SK-N-SH (cell line): ENCODE measurements at regions not wholly inside any gene's neighbourhood (a gene's known extent, or its start where the extent isn't known, plus 50 kb on each side); places are given as distances from the start of the nearest gene placed in this dataset.

ENCODE experiments used
- CTCF ChIA-PET: fragments of 300-600, 350-600 bp; formaldehyde crosslinking; extraction: SDS; loops from one replicate; lab custom pipeline; 2021; lab: Yijun Ruan, JAX
- POLR2A ChIA-PET: fragments of 350-600 bp; sonication (Branson Sonifier 250); formaldehyde crosslinking; extraction: SDS; loops from one replicate; lab custom pipeline; 2020; ENCODE audit warnings: antibody characterized with exemption, inconsistent platforms; lab: Yijun Ruan, JAX
- DNase-seq: peaks from one replicate; pipeline ENCODE4 v3.0.0; 2012
- H2AFZ ChIP-seq: fragments of 200-600 bp; sonication (generic); 2 replicates; pipeline ENCODE4 v1.8.1; 2016; ENCODE audit warnings: antibody characterized with exemption, mild to moderate bottlenecking, low read depth
- H3F3A ChIP-seq: fragments of 200-600 bp; sonication (generic); replicated peaks from 2 replicates; pipeline ENCODE3; 2016; ENCODE audit warnings: antibody characterized with exemption, mild to moderate bottlenecking; ENCODE audit not compliant: insufficient read depth
- H3K27ac ChIP-seq, 2 experiments: fragments of 200-500 bp in 1 of 2; fragments of 200-600 bp in 1 of 2; sonication (Bioruptor generic) in 1 of 2; sonication (generic), shearing (Covaris generic) in 1 of 2; 2 replicates each; pipeline versions ENCODE4 v1.5.1 to v1.6.1; 2014 to 2016; ENCODE audit warnings: low read depth in 2 of 2, inconsistent platforms in 1 of 2, low read length in 1 of 2, mild to moderate bottlenecking in 1 of 2, mixed read lengths in 1 of 2
- H3K27me3 ChIP-seq: fragments of 200-600 bp; sonication (generic), shearing (Covaris generic); 2 replicates; pipeline ENCODE4 v1.6.1; 2016; ENCODE audit warnings: mixed run types; ENCODE audit not compliant: insufficient read depth
- H3K36me3 ChIP-seq, 2 experiments: fragments of 200-500 bp in 1 of 2; fragments of 200-600 bp in 1 of 2; sonication (Bioruptor generic) in 1 of 2; sonication (generic) in 1 of 2; replicated peaks in 1 of 2; 2 replicates each; pipeline versions ENCODE3 to v1.5.1; 2014 to 2016; ENCODE audit warnings: low read length in 1 of 2, mild to moderate bottlenecking in 1 of 2; ENCODE audit not compliant: insufficient read depth in 2 of 2, control insufficient read depth in 1 of 2
- H3K4me1 ChIP-seq, 2 experiments: fragments of 200-500 bp in 1 of 2; fragments of 200-600 bp in 1 of 2; sonication (Bioruptor generic) in 1 of 2; sonication (generic), shearing (Covaris generic) in 1 of 2; 2 replicates each; pipeline versions ENCODE4 v1.5.1 to v1.6.1; 2014 to 2016; ENCODE audit warnings: low read depth in 1 of 2, low read length in 1 of 2, mixed run types in 1 of 2; ENCODE audit not compliant: insufficient read depth in 2 of 2, control insufficient read depth in 1 of 2
- H3K4me2 ChIP-seq: fragments of 200-600 bp; sonication (generic), shearing (Covaris generic); 2 replicates; pipeline ENCODE4 v1.6.1; 2017; ENCODE audit warnings: mixed run types
- H3K4me3 ChIP-seq, 2 experiments: fragments of 200-500 bp in 1 of 2; fragments of 200-600 bp in 1 of 2; sonication (Bioruptor generic) in 1 of 2; sonication (generic), shearing (Covaris generic) in 1 of 2; 2 replicates each; pipeline versions ENCODE4 v1.5.1 to v1.8.1; 2014 to 2016; ENCODE audit warnings: low read depth in 2 of 2, inconsistent platforms in 1 of 2, low read length in 1 of 2, mild to moderate bottlenecking in 1 of 2, mixed read lengths in 1 of 2, moderate library complexity in 1 of 2
- H3K79me2 ChIP-seq: fragments of 200-600 bp; sonication (generic); 2 replicates; pipeline ENCODE4 v1.8.1; 2017; ENCODE audit warnings: mild to moderate bottlenecking; ENCODE audit not compliant: insufficient read depth
- H3K9ac ChIP-seq: fragments of 200-600 bp; sonication (generic); 2 replicates; pipeline ENCODE4 v1.6.1; 2017; ENCODE audit warnings: mixed run types
- H3K9me2 ChIP-seq: fragments of 200-600 bp; sonication (generic); 2 replicates; pipeline ENCODE4 v1.6.1; 2017; ENCODE audit warnings: mixed run types
- H3K9me3 ChIP-seq: fragments of 200-600 bp; sonication (generic); 2 replicates; pipeline ENCODE4 v1.6.1; 2017; ENCODE audit warnings: mixed run types, mild to moderate bottlenecking, moderate library complexity
- H4K20me1 ChIP-seq: fragments of 200-600 bp; sonication (generic); 2 replicates; pipeline ENCODE4 v1.6.1; 2017; ENCODE audit warnings: mild to moderate bottlenecking, mixed run types; ENCODE audit not compliant: insufficient read depth
- CHD2 ChIP-seq: fragments of 150-350 bp; IDR thresholded peaks from 2 replicates; pipeline ENCODE4 v1.6.1; 2018; ENCODE audit warnings: low read length; ENCODE audit not compliant: partially characterized antibody
- EP300 ChIP-seq, 2 experiments: IDR thresholded peaks; 2 replicates each; pipeline versions ENCODE4 v1.4.0 to v1.6.1; 2012; ENCODE audit warnings: borderline replicate concordance in 1 of 2, low read depth in 1 of 2, low read length in 1 of 2
- EZH2phosphoT487 ChIP-seq: fragments of 200-600 bp; sonication (generic); IDR thresholded peaks from 2 replicates; pipeline ENCODE4 v1.6.1; 2017; ENCODE audit warnings: low read depth, mixed run types, mild to moderate bottlenecking, antibody characterized with exemption, moderate library complexity, borderline replicate concordance
- FOXJ3 ChIP-seq: sonication (generic); formaldehyde crosslinking; IDR thresholded peaks from 2 replicates; pipeline ENCODE4 v1.5.1; 2020; ENCODE audit warnings: mild to moderate bottlenecking, missing genetic modification reagents
- GABPA ChIP-seq: IDR thresholded peaks from 2 replicates; pipeline ENCODE4 v1.4.0; 2012; ENCODE audit warnings: low read depth, mild to moderate bottlenecking
- JUND ChIP-seq: IDR thresholded peaks from 2 replicates; pipeline ENCODE4 v1.4.0; 2012
- MEF2A ChIP-seq: IDR thresholded peaks from 2 replicates; pipeline ENCODE4 v1.4.0; 2012; ENCODE audit warnings: low read depth, borderline replicate concordance
- MXI1 ChIP-seq: IDR thresholded peaks from 2 replicates; pipeline ENCODE4 v1.6.1; 2012; ENCODE audit warnings: mild to moderate bottlenecking, low read depth, low read length, improper control_type of control experiment
- NFIC ChIP-seq: IDR thresholded peaks from 2 replicates; pipeline ENCODE4 v1.4.0; 2012; ENCODE audit warnings: borderline replicate concordance
- NRF1 ChIP-seq: IDR thresholded peaks from 2 replicates; pipeline ENCODE4 v1.6.1; 2012; ENCODE audit warnings: low read depth, mild to moderate bottlenecking, low read length
- POLR2AphosphoS5 ChIP-seq: IDR thresholded peaks from 2 replicates; pipeline ENCODE4 v1.6.1; 2012; ENCODE audit warnings: low read depth, low read length
- RAD21 ChIP-seq: IDR thresholded peaks from 2 replicates; pipeline ENCODE4 v1.6.1; 2012; ENCODE audit warnings: mild to moderate bottlenecking, low read length
- RFX5 ChIP-seq: IDR thresholded peaks from 2 replicates; pipeline ENCODE4 v1.6.1; 2012; ENCODE audit warnings: mild to moderate bottlenecking, improper control_type of control experiment, low read length
- RXRA ChIP-seq: IDR thresholded peaks from 2 replicates; pipeline ENCODE4 v1.4.0; 2012; ENCODE audit warnings: low read depth, mild to moderate bottlenecking, borderline replicate concordance
- SMC3 ChIP-seq: IDR thresholded peaks from 2 replicates; pipeline ENCODE4 v1.6.1; 2012; ENCODE audit warnings: low read depth, low read length, improper control_type of control experiment
- TAF1 ChIP-seq: IDR thresholded peaks from 2 replicates; pipeline ENCODE4 v1.6.1; 2012; ENCODE audit warnings: low read depth, mild to moderate bottlenecking, low read length, moderate library complexity, borderline replicate concordance
- USF2 ChIP-seq: fragments of 150-350 bp; IDR thresholded peaks from 2 replicates; pipeline ENCODE4 v1.6.1; 2017; ENCODE audit warnings: antibody characterized with exemption, low read length, low read depth, borderline replicate concordance
- YY1 ChIP-seq: IDR thresholded peaks from 2 replicates; pipeline ENCODE4 v1.4.0; 2012; ENCODE audit warnings: low read depth, mild to moderate bottlenecking
- WGBS: methylation state at CpG from one replicate; pipeline ENCODE4 v1.1.6; 2017; ENCODE audit warnings: low lambda C conversion rate; 5-methylcytosine and 5-hydroxymethylcytosine counted together
- TF ChIP-seq, protein P1 (sequence below): fragments of 150-350 bp; IDR thresholded peaks from 2 replicates; pipeline ENCODE4 v1.6.1; 2016; ENCODE audit warnings: mild to moderate bottlenecking, low read depth, low read length
- TF ChIP-seq, protein P2 (sequence below): IDR thresholded peaks from 2 replicates; pipeline ENCODE4 v1.4.0; 2012; ENCODE audit warnings: low read depth, borderline replicate concordance
- TF ChIP-seq, protein P3 (sequence below): fragments of 200-600 bp; sonication (generic); IDR thresholded peaks from 2 replicates; pipeline ENCODE4 v1.6.1; 2017; ENCODE audit warnings: antibody characterized with exemption, mild to moderate bottlenecking, moderate library complexity
- TF ChIP-seq, protein P4 (sequence below): IDR thresholded peaks from 2 replicates; pipeline ENCODE4; 2012

GRCh38 chr6:164507206-164507940 is 802.0 kb downstream of the C6orf118 start (continued):
- TF ChIP-seq, protein P1, sequence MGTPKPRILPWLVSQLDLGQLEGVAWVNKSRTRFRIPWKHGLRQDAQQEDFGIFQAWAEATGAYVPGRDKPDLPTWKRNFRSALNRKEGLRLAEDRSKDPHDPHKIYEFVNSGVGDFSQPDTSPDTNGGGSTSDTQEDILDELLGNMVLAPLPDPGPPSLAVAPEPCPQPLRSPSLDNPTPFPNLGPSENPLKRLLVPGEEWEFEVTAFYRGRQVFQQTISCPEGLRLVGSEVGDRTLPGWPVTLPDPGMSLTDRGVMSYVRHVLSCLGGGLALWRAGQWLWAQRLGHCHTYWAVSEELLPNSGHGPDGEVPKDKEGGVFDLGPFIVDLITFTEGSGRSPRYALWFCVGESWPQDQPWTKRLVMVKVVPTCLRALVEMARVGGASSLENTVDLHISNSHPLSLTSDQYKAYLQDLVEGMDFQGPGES = no peak
- TF ChIP-seq, protein P2, sequence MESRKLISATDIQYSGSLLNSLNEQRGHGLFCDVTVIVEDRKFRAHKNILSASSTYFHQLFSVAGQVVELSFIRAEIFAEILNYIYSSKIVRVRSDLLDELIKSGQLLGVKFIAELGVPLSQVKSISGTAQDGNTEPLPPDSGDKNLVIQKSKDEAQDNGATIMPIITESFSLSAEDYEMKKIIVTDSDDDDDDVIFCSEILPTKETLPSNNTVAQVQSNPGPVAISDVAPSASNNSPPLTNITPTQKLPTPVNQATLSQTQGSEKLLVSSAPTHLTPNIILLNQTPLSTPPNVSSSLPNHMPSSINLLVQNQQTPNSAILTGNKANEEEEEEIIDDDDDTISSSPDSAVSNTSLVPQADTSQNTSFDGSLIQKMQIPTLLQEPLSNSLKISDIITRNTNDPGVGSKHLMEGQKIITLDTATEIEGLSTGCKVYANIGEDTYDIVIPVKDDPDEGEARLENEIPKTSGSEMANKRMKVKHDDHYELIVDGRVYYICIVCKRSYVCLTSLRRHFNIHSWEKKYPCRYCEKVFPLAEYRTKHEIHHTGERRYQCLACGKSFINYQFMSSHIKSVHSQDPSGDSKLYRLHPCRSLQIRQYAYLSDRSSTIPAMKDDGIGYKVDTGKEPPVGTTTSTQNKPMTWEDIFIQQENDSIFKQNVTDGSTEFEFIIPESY = no peak
- TF ChIP-seq MXI1 (no peak), SMC3 (no peak), FOXJ3 (CRISPR knock-in tag) (no peak)

GRCh38 chr6:164505425-164505824 is 804.0 kb downstream of the C6orf118 start:
- Histone ChIP-seq H3K4me1 (no peaks in the 10 kb centered on the region), H3K36me3 (no peaks in the 10 kb centered on the region), H3K9me3 (no peaks in the 10 kb centered on the region; the same call in 1 of the 2 replicates), H3K4me3 (no peak overlapping the region), H3K79me2 (no peaks in the 10 kb centered on the region)
- TF ChIP-seq NFIC (no peak), EP300 (IDR thresholded peaks at IDR 0.05; ENCODE audit: borderline replicate concordance in 1 of 2, low read depth in 1 of 2, low read length in 1 of 2) (no peak), CHD2 (no peak), EZH2phosphoT487 (no peak), RFX5 (no peak), RAD21 (no peak), GABPA (no peak), MXI1 (no peak), USF2 (no peak), RXRA (no peak), TAF1 (no peak), POLR2AphosphoS5 (no peak), YY1 (no peak), JUND (no peak), NRF1 (no peak), MEF2A (no peak)
- TF ChIP-seq, protein P3, sequence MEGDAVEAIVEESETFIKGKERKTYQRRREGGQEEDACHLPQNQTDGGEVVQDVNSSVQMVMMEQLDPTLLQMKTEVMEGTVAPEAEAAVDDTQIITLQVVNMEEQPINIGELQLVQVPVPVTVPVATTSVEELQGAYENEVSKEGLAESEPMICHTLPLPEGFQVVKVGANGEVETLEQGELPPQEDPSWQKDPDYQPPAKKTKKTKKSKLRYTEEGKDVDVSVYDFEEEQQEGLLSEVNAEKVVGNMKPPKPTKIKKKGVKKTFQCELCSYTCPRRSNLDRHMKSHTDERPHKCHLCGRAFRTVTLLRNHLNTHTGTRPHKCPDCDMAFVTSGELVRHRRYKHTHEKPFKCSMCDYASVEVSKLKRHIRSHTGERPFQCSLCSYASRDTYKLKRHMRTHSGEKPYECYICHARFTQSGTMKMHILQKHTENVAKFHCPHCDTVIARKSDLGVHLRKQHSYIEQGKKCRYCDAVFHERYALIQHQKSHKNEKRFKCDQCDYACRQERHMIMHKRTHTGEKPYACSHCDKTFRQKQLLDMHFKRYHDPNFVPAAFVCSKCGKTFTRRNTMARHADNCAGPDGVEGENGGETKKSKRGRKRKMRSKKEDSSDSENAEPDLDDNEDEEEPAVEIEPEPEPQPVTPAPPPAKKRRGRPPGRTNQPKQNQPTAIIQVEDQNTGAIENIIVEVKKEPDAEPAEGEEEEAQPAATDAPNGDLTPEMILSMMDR = no peak
- TF ChIP-seq, protein P4, sequence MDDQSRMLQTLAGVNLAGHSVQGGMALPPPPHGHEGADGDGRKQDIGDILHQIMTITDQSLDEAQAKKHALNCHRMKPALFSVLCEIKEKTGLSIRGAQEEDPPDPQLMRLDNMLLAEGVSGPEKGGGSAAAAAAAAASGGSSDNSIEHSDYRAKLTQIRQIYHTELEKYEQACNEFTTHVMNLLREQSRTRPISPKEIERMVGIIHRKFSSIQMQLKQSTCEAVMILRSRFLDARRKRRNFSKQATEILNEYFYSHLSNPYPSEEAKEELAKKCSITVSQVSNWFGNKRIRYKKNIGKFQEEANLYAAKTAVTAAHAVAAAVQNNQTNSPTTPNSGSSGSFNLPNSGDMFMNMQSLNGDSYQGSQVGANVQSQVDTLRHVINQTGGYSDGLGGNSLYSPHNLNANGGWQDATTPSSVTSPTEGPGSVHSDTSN = no peak
- TF ChIP-seq, protein P2 = no peak
- TF ChIP-seq, all 33 proteins: peak for 0
- no peak overlapping the region for H3K9ac ChIP-seq
- no peak overlapping the region for H3K4me2 ChIP-seq
- H3F3A ChIP-seq = no peaks in the 10 kb centered on the region
- no peak for DNase-seq
- H3K9me2 ChIP-seq = no peaks in the 10 kb centered on the region
- no peak overlapping the region for H3K27ac ChIP-seq
- H2AFZ ChIP-seq = no peak overlapping the region
- CTCF ChIA-PET = no interaction called here
- no peaks in the 10 kb centered on the region for H3K27me3 ChIP-seq
- 59% methylated on average over 4 of the region's 4 CpGs for WGBS
- no peaks in the 10 kb centered on the region for H4K20me1 ChIP-seq
- POLR2A ChIA-PET = no interaction called here
